ENCODE measurements at regions not wholly inside any gene's neighbourhood (a gene's known extent, or its start where the extent isn't known, plus 50 kb on each side); places are given as distances from the start of the nearest gene placed in this dataset.

DNA sequence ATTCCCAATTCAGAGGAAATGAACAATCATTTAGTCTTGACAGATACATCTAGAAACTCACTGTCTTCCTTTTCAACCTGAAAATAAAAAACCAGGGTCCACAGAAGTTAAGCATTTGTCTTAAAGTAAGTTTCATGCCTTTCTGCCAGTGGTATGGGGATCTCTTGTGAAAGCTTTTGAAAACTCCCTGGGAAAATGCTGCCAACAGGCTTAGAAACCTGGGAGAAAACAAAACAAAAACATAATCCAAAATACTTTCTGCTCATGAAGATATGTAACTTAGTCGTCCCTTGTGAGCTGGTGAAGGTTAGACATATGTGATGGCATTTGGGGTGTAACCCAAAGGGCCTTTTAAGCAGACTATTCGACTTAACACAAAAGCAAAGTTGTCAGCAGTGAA, 66.4 kb upstream of the ZNF438 start:
- TF ChIP-seq, protein P1, sequence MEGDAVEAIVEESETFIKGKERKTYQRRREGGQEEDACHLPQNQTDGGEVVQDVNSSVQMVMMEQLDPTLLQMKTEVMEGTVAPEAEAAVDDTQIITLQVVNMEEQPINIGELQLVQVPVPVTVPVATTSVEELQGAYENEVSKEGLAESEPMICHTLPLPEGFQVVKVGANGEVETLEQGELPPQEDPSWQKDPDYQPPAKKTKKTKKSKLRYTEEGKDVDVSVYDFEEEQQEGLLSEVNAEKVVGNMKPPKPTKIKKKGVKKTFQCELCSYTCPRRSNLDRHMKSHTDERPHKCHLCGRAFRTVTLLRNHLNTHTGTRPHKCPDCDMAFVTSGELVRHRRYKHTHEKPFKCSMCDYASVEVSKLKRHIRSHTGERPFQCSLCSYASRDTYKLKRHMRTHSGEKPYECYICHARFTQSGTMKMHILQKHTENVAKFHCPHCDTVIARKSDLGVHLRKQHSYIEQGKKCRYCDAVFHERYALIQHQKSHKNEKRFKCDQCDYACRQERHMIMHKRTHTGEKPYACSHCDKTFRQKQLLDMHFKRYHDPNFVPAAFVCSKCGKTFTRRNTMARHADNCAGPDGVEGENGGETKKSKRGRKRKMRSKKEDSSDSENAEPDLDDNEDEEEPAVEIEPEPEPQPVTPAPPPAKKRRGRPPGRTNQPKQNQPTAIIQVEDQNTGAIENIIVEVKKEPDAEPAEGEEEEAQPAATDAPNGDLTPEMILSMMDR (IDR thresholded peaks at IDR 0.05; ENCODE audit: extremely low read depth, missing control alignments), result no peak

DNA sequence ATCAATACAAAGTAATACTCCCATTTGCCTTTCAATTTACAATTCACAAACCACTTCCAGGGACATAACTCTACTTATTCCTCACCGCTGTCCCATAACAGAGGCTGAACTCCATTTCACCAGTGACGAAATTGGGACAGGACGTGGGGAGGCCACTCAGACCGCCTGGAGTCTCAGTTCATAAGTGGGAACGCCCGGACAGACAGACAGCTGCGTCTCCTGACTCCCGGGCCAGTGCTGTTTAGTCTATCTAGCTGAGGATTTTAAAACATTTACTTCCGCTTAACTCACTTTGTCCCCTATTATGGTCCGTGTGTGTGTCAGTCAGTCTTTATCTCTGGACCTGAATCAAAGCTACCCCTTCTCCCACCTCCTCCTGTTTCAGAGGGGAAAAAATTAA, 67.4 kb upstream of the ZNF438 start:
- TF ChIP-seq, protein P1 (IDR thresholded peaks at IDR 0.05; ENCODE audit: extremely low read depth, missing control alignments), result no peak
- no peak for DNase-seq (ENCODE audit: low spot score)

More for the DNA sequence above, 66.4 kb upstream of the ZNF438 start:
- no peak for DNase-seq (ENCODE audit: low spot score)

DNA sequence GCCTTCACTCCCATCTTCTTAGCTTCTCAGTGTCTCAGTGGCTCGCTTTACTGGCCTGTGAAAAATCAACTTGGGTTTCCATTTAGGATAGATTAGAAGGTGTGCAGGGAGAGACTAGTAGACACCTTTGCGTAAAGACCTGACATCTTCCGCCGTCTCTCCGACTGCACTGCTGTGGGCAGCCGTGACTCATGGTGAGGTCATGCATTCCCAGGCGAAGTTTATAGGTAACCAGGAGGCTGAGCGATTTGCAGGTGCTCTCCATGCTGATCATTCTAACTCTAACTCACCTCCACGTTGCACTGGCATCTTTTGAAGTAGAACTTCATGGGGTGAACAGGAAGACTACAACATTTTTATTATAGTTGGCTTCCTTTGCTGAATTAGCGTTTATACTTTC, 68.0 kb upstream of the ZNF438 start:
- DNase-seq (ENCODE audit: low spot score), result no peak
- TF ChIP-seq, protein P1 (IDR thresholded peaks at IDR 0.05; ENCODE audit: extremely low read depth, missing control alignments), result no peak

DNA sequence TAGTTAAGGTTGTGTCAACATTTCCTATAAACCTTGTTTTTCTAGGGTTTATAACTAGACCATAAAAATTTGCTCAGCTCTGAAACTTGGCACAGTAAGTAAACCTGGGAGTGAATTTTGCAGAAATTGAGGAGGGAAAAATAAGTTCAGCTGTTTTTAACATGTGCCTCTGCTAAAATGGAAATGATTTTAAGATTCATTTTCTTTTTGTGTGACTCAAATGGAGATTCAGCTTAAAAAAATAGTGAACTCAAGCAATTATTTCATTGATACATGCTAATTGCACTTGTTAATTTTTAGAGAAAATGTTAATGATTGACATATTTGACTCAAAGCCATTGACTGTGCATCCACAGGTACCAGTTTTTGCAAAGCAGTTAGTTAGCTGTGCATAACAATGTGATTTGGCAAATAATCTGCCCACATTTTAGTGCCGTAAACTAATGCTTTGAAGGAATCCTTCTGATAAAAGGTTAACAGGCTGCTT, 68.5 kb upstream of the ZNF438 start:
- TF ChIP-seq, protein P1 (IDR thresholded peaks at IDR 0.05; ENCODE audit: extremely low read depth, missing control alignments), result no peak
- no peak for DNase-seq (ENCODE audit: low spot score)

DNA sequence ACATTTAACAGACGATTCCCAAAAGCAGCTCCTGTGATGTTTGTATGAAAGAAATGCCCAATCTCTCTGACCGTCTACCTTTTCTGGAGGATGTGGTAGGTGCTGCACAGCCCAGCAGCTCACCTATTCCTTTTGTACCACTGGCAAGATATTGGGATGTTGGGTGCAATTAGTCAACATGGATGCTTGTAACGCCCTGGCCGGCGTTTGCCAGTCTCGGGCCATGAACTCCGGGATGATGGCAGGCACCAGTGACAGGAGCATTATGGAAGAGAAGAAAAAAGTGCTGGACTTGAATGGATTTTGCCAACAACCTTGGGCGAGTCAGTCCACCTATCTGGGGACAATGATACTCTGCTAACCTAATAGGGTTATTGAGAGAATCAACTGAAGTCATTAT, 69.0 kb upstream of the ZNF438 start:
- DNase-seq (ENCODE audit: low spot score), result no peak
- TF ChIP-seq, protein P1 (IDR thresholded peaks at IDR 0.05; ENCODE audit: extremely low read depth, missing control alignments), result no peak

DNA sequence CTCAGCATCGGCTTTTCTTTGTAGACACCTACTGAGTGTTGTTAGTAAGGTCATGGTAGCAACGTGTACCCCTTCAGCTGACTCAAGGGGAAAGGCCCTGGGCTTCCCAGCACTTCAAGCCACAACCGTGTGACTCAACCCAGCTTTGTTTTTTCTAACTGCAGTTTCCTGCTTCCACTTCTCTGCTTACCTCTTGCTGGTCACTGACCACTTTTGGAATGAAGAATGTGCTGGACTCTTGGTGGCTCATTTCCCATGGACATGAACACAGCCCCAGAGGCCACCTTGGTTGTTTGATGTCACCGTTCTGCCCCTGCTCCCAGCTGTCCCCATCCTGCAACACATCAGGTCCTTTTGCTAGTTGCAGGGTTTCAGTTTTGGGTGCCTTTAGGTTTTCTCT, 69.5 kb upstream of the ZNF438 start:
- DNase-seq (ENCODE audit: low spot score), result peak; percentile 63
- TF ChIP-seq, protein P1 (IDR thresholded peaks at IDR 0.05; ENCODE audit: extremely low read depth, missing control alignments), result no peak

DNA sequence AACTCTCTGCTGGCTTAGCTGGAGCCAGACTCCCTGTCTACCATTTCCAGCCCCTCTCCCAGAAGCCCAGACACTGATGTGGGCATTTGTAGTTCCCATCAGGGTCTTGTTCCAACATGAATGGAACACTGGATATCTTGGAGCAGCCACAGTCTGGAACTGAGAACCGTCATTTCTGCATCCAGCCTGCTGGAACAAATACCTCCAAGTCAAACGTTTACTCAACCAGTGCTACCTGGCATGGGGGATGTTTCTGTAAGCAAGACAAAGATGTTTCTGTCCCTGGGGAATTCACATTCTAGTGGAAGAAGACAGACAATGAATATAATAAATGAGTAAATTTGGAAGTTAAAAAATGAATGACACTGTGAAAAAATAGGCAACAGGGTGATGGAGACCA, 70.8 kb upstream of the ZNF438 start:
- TF ChIP-seq, protein P1 (IDR thresholded peaks at IDR 0.05; ENCODE audit: extremely low read depth, missing control alignments), result no peak

More for the DNA sequence above, 70.8 kb upstream of the ZNF438 start:
- DNase-seq (ENCODE audit: low spot score), result no peak

Data from GM20000 (cell line).